IMR-90 (cell line): ENCODE measurements at regions not wholly inside any gene's neighbourhood (a gene's known extent, or its start where the extent isn't known, plus 50 kb on each side); places are given as distances from the start of the nearest gene placed in this dataset.

Source experiments
- ATAC-seq: fragments of 200-7000 bp; cut with Tn5 transposase; 2 replicates; pipeline ENCODE4 v1.9.1; 2020; ENCODE audit warnings: low read depth, mild to moderate bottlenecking, moderate library complexity
- BruUV-seq: library from RNA; stranded (reverse); fragments of 400-500 nt; replicated peaks from 2 replicates; lab custom pipeline; 2021; lab: Mats Ljungman, UMichigan
- CTCF ChIA-PET: fragments of 300-600 bp; formaldehyde crosslinking; extraction: SDS; loops from one replicate; lab custom pipeline; 2021; ENCODE audit warnings: antibody characterized with exemption; lab: Yijun Ruan, JAX
- POLR2A ChIA-PET: fragments of 300-600 bp; sonication (Branson Sonifier 250); formaldehyde crosslinking; loops from one replicate; lab custom pipeline; 2022; ENCODE audit warnings: antibody characterized with exemption; ENCODE audit not compliant: unreplicated experiment; lab: Charles Lee
- DNase-seq: peaks from one replicate; pipeline ENCODE4 v3.0.0; 2013
- H2AFZ ChIP-seq: replicated peaks from 2 replicates; pipeline ENCODE3; 2013; ENCODE audit warnings: low read length, mild to moderate bottlenecking; ENCODE audit not compliant: poor library complexity
- H2AK5ac ChIP-seq: 2 replicates; pipeline ENCODE4 v1.6.1; 2013; ENCODE audit warnings: low read depth, low read length, inconsistent platforms
- H2AK9ac ChIP-seq: replicated peaks from 2 replicates; pipeline ENCODE3; 2013; ENCODE audit warnings: mild to moderate bottlenecking, low read depth, low read length, moderate library complexity; ENCODE audit not compliant: poor library complexity
- H2BK120ac ChIP-seq: 2 replicates; pipeline ENCODE4 v1.6.1; 2013; ENCODE audit warnings: low read depth, low read length, inconsistent platforms
- H2BK15ac ChIP-seq: 3 replicates; pipeline ENCODE4 v1.6.1; 2013; ENCODE audit warnings: low read depth, low read length, inconsistent platforms
- H2BK20ac ChIP-seq: 2 replicates; pipeline ENCODE4 v1.6.1; 2013; ENCODE audit warnings: low read depth, mild to moderate bottlenecking, inconsistent platforms, low read length, moderate library complexity
- H2BK5ac ChIP-seq: 2 replicates; pipeline ENCODE4 v1.6.1; 2013; ENCODE audit warnings: mild to moderate bottlenecking, low read depth, low read length, inconsistent platforms; ENCODE audit not compliant: poor library complexity, severe bottlenecking
- H3K14ac ChIP-seq: replicated peaks from 2 replicates; pipeline ENCODE4 v1.6.1; 2013; ENCODE audit warnings: low read depth, low read length, inconsistent platforms
- H3K18ac ChIP-seq: 2 replicates; pipeline ENCODE4 v1.6.1; 2013; ENCODE audit warnings: low read depth, low read length, control low read depth
- H3K23ac ChIP-seq: 2 replicates; pipeline ENCODE4 v1.6.1; 2013; ENCODE audit warnings: low read depth, low read length, inconsistent platforms
- H3K27ac ChIP-seq: 2 replicates; pipeline ENCODE4 v1.5.1; 2013; ENCODE audit warnings: mild to moderate bottlenecking, control low read depth, low read length; ENCODE audit not compliant: insufficient read depth
- H3K27me3 ChIP-seq: 2 replicates; pipeline ENCODE4 v1.6.1; 2013; ENCODE audit warnings: low read length; ENCODE audit not compliant: control insufficient read depth, insufficient read depth
- H3K36me3 ChIP-seq: 2 replicates; pipeline ENCODE4 v1.6.1; 2013; ENCODE audit warnings: low read length, mixed read lengths; ENCODE audit not compliant: control insufficient read depth, insufficient read depth
- H3K4ac ChIP-seq: 2 replicates; pipeline ENCODE4 v1.6.1; 2013; ENCODE audit warnings: low read depth, low read length, inconsistent platforms
- H3K4me1 ChIP-seq: 2 replicates; pipeline ENCODE4 v1.6.1; 2013; ENCODE audit warnings: low read length, mixed read lengths; ENCODE audit not compliant: control insufficient read depth, insufficient read depth
- H3K4me2 ChIP-seq: 2 replicates; pipeline ENCODE4 v1.6.1; 2013; ENCODE audit warnings: low read depth, mild to moderate bottlenecking, control low read depth, low read length, moderate library complexity
- H3K4me3 ChIP-seq: 2 replicates; pipeline ENCODE4 v1.5.1; 2013; ENCODE audit warnings: low read depth, mild to moderate bottlenecking, control low read depth, low read length, moderate library complexity; ENCODE audit not compliant: insufficient read depth
- H3K56ac ChIP-seq: 2 replicates; pipeline ENCODE4 v1.6.1; 2013; ENCODE audit warnings: low read length, inconsistent platforms; ENCODE audit not compliant: insufficient read depth; ENCODE audit errors: extremely low read depth
- H3K79me1 ChIP-seq, 2 experiments: 2 replicates each; pipeline ENCODE4 v1.6.1; 2013; ENCODE audit warnings: low read length in 2 of 2, inconsistent platforms in 1 of 2, low read depth in 1 of 2
- H3K9ac ChIP-seq: 2 replicates; pipeline ENCODE4 v1.6.1; 2013; ENCODE audit warnings: low read depth, low read length, control low read depth
- H3K9me1 ChIP-seq: 2 replicates; pipeline ENCODE4 v1.6.1; 2013; ENCODE audit warnings: low read length, inconsistent platforms; ENCODE audit not compliant: insufficient read depth
- H3K9me3 ChIP-seq: 2 replicates; pipeline ENCODE4 v1.6.1; 2013; ENCODE audit warnings: low read length; ENCODE audit not compliant: control insufficient read depth, insufficient read depth
- H4K20me1 ChIP-seq: 2 replicates; pipeline ENCODE4 v1.6.1; 2013; ENCODE audit warnings: low read length, inconsistent platforms; ENCODE audit not compliant: insufficient read depth
- H4K5ac ChIP-seq: 2 replicates; pipeline ENCODE4 v1.6.1; 2013; ENCODE audit warnings: mild to moderate bottlenecking, low read depth, low read length, control low read depth
- H4K8ac ChIP-seq, 2 experiments: 2 replicates each; pipeline ENCODE4 v1.6.1; 2013; ENCODE audit warnings: low read depth in 2 of 2, low read length in 2 of 2, control low read depth in 1 of 2, inconsistent platforms in 1 of 2
- H4K91ac ChIP-seq: 2 replicates; pipeline ENCODE4 v1.6.1; 2013; ENCODE audit warnings: low read depth, low read length, inconsistent platforms; ENCODE audit not compliant: insufficient read depth
- BHLHE40 ChIP-seq: fragments of 150-350 bp; IDR thresholded peaks from 2 replicates; pipeline ENCODE4 v1.6.1; 2016; ENCODE audit warnings: mild to moderate bottlenecking, low read depth, low read length
- RCOR1 ChIP-seq: IDR thresholded peaks from 2 replicates; pipeline ENCODE4 v1.6.1; 2012; ENCODE audit warnings: mild to moderate bottlenecking, low read length, improper control_type of control experiment; ENCODE audit not compliant: insufficient replicate concordance
- WGBS, 2 experiments: methylation state at CpG; one replicate each; pipeline versions ENCODE4 v1.1.5 to v1.1.7; 2013; ENCODE audit warnings: missing lambda C conversion rate in 2 of 2; ENCODE audit not compliant: insufficient read length in 1 of 2; ENCODE audit errors: extremely low coverage in 2 of 2; 5-methylcytosine and 5-hydroxymethylcytosine counted together
- dilution Hi-C: fragments of 300-500 bp; cut with HindIII; formaldehyde crosslinking; loops from one replicate; pipeline ENCODE4 v1.14.3; 2018; ENCODE audit warnings: low sequenced_read_pairs; ENCODE audit not compliant: unreplicated experiment
- in situ Hi-C: fragments of 300-500 bp; cut with MboI; formaldehyde crosslinking; loops from 3 replicates; pipeline ENCODE4 v1.14.3; 2019; ENCODE audit warnings: low sequenced_read_pairs, inconsistent platforms, mixed read lengths
- intact Hi-C: fragments of 100-400 bp; cut with micrococcal nuclease; formaldehyde crosslinking; loops from 2 replicates; pipeline ENCODE4 v1.10.0; 2022

DNA sequence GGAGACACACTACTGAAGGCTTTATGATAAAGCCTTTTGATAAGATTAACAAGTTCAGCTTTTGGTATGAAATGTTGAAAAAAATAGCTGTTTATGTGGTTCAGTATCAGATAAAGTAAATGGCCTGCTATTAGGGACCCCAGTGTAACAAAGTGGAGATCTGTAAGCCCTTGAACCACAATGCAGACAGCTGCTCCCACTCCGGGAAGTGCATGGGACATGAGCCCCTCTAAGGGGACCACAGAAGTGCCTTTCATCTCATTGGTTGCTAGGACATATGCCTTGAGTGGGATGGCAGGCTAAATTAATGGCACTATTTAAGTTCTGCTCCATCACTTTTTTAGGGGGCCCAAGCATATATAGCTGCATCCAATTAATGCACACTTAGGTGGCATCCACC, 167.6 kb upstream of the SOX11 start:
- H3K27ac ChIP-seq = no peak overlapping the region
- no peak overlapping the region for H2BK5ac ChIP-seq
- peaks cover 1% of the 10 kb centered on the region; the same call in 1 of the 2 replicates for H3K4me1 ChIP-seq
- H4K5ac ChIP-seq = no peak overlapping the region
- H3K79me1 ChIP-seq = no peaks in the 10 kb centered on the region
- ChIA-PET POLR2A (no interaction called here), CTCF (no interaction called here)
- BruUV-seq = no TSS peak
- peaks cover 5% of the 10 kb centered on the region; the same call in 1 of the 2 replicates for H3K9me3 ChIP-seq
- H3K56ac ChIP-seq = no peak overlapping the region
- 63% methylated on average over 1 of the region's 1 CpG; no CpG with 5 or more reads in 1 of the 2 experiments for WGBS, 2 experiments
- ATAC-seq (no peak), DNase-seq (no peak)
- no peak overlapping the region for H3K9ac ChIP-seq
- no peak overlapping the region for H3K14ac ChIP-seq
- H3K23ac ChIP-seq = no peak overlapping the region
- in situ Hi-C loops (no loop called here), intact Hi-C loops (no loop called here), dilution Hi-C loops (no loop called here)
- no peak overlapping the region for H2BK20ac ChIP-seq
- no peak overlapping the region for H2AFZ ChIP-seq
- no peak overlapping the region for H4K8ac ChIP-seq
- H4K91ac ChIP-seq = no peak overlapping the region
- H2AK5ac ChIP-seq = no peak overlapping the region
- H3K9me1 ChIP-seq = no peaks in the 10 kb centered on the region
- H3K36me3 ChIP-seq = no peaks in the 10 kb centered on the region
- H3K4ac ChIP-seq = no peak overlapping the region
- no peak overlapping the region for H2BK15ac ChIP-seq
- no peak overlapping the region for H3K18ac ChIP-seq
- H3K4me3 ChIP-seq = no peak overlapping the region
- no peak overlapping the region for H2AK9ac ChIP-seq
- no peaks in the 10 kb centered on the region for H4K20me1 ChIP-seq
- H3K27me3 ChIP-seq = no peaks in the 10 kb centered on the region
- H3K4me2 ChIP-seq = no peak overlapping the region
- TF ChIP-seq RCOR1 (no peak), BHLHE40 (no peak)
- H2BK120ac ChIP-seq = no peak overlapping the region
